GM12891 (cell line): ENCODE measurements at regions not wholly inside any gene's neighbourhood (a gene's known extent, or its start where the extent isn't known, plus 50 kb on each side); places are given as distances from the start of the nearest gene placed in this dataset.

Experiments
- PAX5 ChIP-seq: IDR thresholded peaks from 2 replicates; pipeline ENCODE4 v1.6.1; 2011; ENCODE audit warnings: low read length, moderate library complexity, mild to moderate bottlenecking; ENCODE audit not compliant: insufficient read depth, severe bottlenecking
- POLR2A ChIP-seq: IDR thresholded peaks from 2 replicates; pipeline ENCODE4 v1.6.1; 2011; ENCODE audit warnings: low read depth, low read length, control low read depth
- POLR2AphosphoS5 ChIP-seq: IDR thresholded peaks from 2 replicates; pipeline ENCODE4 v1.6.1; 2011; ENCODE audit warnings: low read depth, low read length, control low read depth
- POU2F2 ChIP-seq: IDR thresholded peaks from 2 replicates; pipeline ENCODE4 v1.6.1; 2011; ENCODE audit warnings: low read depth, mild to moderate bottlenecking, control low read depth, low read length, moderate library complexity
- TAF1 ChIP-seq: IDR thresholded peaks from 2 replicates; pipeline ENCODE4 v1.6.1; 2011; ENCODE audit warnings: low read depth, low read length, control low read depth

- TF ChIP-seq POLR2AphosphoS5 = no peak
- TF ChIP-seq POLR2A = no peak
- TF ChIP-seq POU2F2 = no peak
- no peak for TF ChIP-seq TAF1
- TF ChIP-seq PAX5 = no peak
Observed at GRCh38 chr6:51166914-51167313, 348.2 kb downstream of the TFAP2B start.
